ENCODE measurements at regions not wholly inside any gene's neighbourhood (a gene's known extent, or its start where the extent isn't known, plus 50 kb on each side); places are given as distances from the start of the nearest gene placed in this dataset.

GRCh38 chr9:73863924-73864323, 633.2 kb upstream of the RORB start:
- TF ChIP-seq USF1 (IDR thresholded peaks at IDR 0.05; ENCODE audit: borderline replicate concordance, low read depth) (no peak), CTCF (IDR thresholded peaks at IDR 0.05) (no peak), REST (IDR thresholded peaks at IDR 0.05; ENCODE audit: low read depth, low read length) (no peak), MXI1 (IDR thresholded peaks at IDR 0.05; ENCODE audit: low read depth, low read length) (no peak)

Measured in SK-N-SH (cell line).